DMS114 treated with DMSO at 0.1 percent for 48 hours (cell line): ENCODE measurements at regions not wholly inside any gene's neighbourhood (a gene's known extent, or its start where the extent isn't known, plus 50 kb on each side); places are given as distances from the start of the nearest gene placed in this dataset.

Source experiments
- DNase-seq: peaks from one replicate; lab custom pipeline; 2025; ENCODE audit not compliant: unreplicated experiment; lab: John Stamatoyannopoulos, UW

GRCh38 chr5:2020730-2021129 is 138.0 kb upstream of the IRX4 start:
- no peak for DNase-seq

- no peak for DNase-seq
Measured at GRCh38 chr5:2019716-2020115, 137.0 kb upstream of the IRX4 start.

- DNase-seq, result no peak
Measured at GRCh38 chr5:2018390-2018724, 135.6 kb upstream of the IRX4 start.

GRCh38 chr5:2017540-2018389 is 135.0 kb upstream of the IRX4 start:
- peak; percentile 4 for DNase-seq

GRCh38 chr5:2015961-2016360 is 133.2 kb upstream of the IRX4 start:
- no peak for DNase-seq

- DNase-seq, result no peak
Measured at GRCh38 chr5:2015124-2015848, 132.6 kb upstream of the IRX4 start.

GRCh38 chr5:2014058-2014610 is 131.4 kb upstream of the IRX4 start:
- DNase-seq, result no peak

- DNase-seq, result no peak
Measured at GRCh38 chr5:2013301-2014057, 130.8 kb upstream of the IRX4 start.

- no peak for DNase-seq
Measured at GRCh38 chr5:2012885-2013284, 130.2 kb upstream of the IRX4 start.

GRCh38 chr5:2011481-2012411 is 129.0 kb upstream of the IRX4 start:
- no peak for DNase-seq

GRCh38 chr5:2010940-2011339 is 128.2 kb upstream of the IRX4 start:
- DNase-seq, result no peak

GRCh38 chr5:2009986-2010914 is 127.5 kb upstream of the IRX4 start:
- no peak for DNase-seq

GRCh38 chr5:2008851-2009629 is 126.3 kb upstream of the IRX4 start:
- no peak for DNase-seq

GRCh38 chr5:2007878-2008501 is 125.3 kb upstream of the IRX4 start:
- no peak for DNase-seq

- DNase-seq, result no peak
Measured at GRCh38 chr5:2007496-2007877, 124.8 kb upstream of the IRX4 start.

GRCh38 chr5:2006971-2007291 is 124.2 kb upstream of the IRX4 start:
- DNase-seq, result no peak

GRCh38 chr5:2006193-2006970 is 123.7 kb upstream of the IRX4 start:
- DNase-seq, result no peak
